ENCODE measurements at regions not wholly inside any gene's neighbourhood (a gene's known extent, or its start where the extent isn't known, plus 50 kb on each side); places are given as distances from the start of the nearest gene placed in this dataset.

- Histone ChIP-seq H3K4me1 (ENCODE audit: control insufficient read depth in 1 of 2, low read depth in 2 of 2) (no peaks in the 10 kb centered on the region), H3K36me3 (no peaks in the 10 kb centered on the region), H3K9me3 (no peaks in the 10 kb centered on the region), H3K27ac (no peak overlapping the region), H3K4me3 (no peak overlapping the region), H3K27me3 (replicated peaks; ENCODE audit: insufficient read depth) (no peaks in the 10 kb centered on the region)
- DNase-seq (ENCODE audit: low spot score) (no peak), ATAC-seq (ENCODE audit: insufficient number of reproducible peaks, low FRiP score, low read depth) (no peak)
- no peak for TF ChIP-seq CTCF (IDR thresholded peaks at IDR 0.05)
Measured at GRCh38 chr22:47325249-47325648, 562.8 kb downstream of the TBC1D22A start.

- ATAC-seq (ENCODE audit: insufficient number of reproducible peaks, low FRiP score, low read depth), result no peak
- no peaks in the 10 kb centered on the region for H3K27me3 ChIP-seq (replicated peaks; ENCODE audit: insufficient read depth)
- no peaks in the 10 kb centered on the region for H3K9me3 ChIP-seq
- no peak overlapping the region for H3K27ac ChIP-seq
- no peaks in the 10 kb centered on the region for H3K4me1 ChIP-seq (ENCODE audit: control insufficient read depth in 1 of 2, low read depth in 2 of 2)
- H3K36me3 ChIP-seq, result no peaks in the 10 kb centered on the region
- no peak for DNase-seq (ENCODE audit: low spot score)
- TF ChIP-seq CTCF (IDR thresholded peaks at IDR 0.05), result no peak
- no peak overlapping the region for H3K4me3 ChIP-seq
Measured at GRCh38 chr22:47324435-47324990, 562.1 kb downstream of the TBC1D22A start.

DNA sequence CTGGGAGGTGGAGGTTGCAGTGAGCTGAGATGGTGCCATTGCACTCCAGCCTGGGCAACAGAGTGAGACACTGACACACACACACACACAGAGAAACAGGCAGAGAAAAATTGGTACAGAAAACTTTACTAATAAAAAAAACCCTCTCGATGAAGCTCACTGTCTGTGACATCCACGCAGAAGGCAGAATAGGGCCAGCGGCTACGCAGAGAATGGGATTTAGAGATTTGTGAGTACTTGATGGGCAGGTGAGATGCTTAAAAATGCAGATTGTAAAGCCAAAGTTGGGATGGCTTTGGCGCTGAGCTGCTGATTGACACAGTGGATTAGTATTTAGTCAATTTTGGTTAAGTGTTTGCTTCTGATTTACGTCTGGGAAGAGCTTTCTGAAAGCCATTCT lies 561.1 kb downstream of the TBC1D22A start:
- H3K36me3 ChIP-seq, result no peaks in the 10 kb centered on the region
- H3K27ac ChIP-seq, result no peak overlapping the region
- no peak for TF ChIP-seq CTCF (IDR thresholded peaks at IDR 0.05)
- H3K4me3 ChIP-seq, result no peak overlapping the region
- no peaks in the 10 kb centered on the region for H3K4me1 ChIP-seq (ENCODE audit: control insufficient read depth in 1 of 2, low read depth in 2 of 2)
- no peaks in the 10 kb centered on the region for H3K9me3 ChIP-seq
- DNase-seq (ENCODE audit: low spot score) (no peak), ATAC-seq (ENCODE audit: insufficient number of reproducible peaks, low FRiP score, low read depth) (no peak)
- H3K27me3 ChIP-seq (replicated peaks; ENCODE audit: insufficient read depth), result no peaks in the 10 kb centered on the region

DNA sequence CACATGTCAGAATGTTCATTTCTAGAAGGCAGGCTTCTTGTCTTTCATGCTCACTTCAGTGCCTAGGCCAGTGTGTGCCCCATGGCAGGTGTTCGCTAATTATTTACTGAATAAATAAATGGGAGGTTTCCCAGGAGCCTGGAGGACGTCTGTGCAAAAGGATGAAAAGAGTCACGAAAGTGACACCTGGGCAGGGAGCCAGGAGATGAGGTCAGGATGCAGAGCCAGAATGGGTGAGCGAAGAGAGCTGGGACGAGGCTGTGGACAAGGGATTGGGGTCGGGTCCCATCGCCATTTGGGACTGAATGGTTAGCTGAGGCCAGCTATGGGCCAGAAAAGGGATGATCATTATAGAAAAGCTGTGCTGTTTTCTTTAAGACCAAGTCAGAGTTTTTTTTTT lies 560.4 kb downstream of the TBC1D22A start:
- H3K4me3 ChIP-seq, result no peak overlapping the region
- ATAC-seq (ENCODE audit: insufficient number of reproducible peaks, low FRiP score, low read depth), result no peak
- DNase-seq (ENCODE audit: low spot score), result no peak
- H3K27me3 ChIP-seq (replicated peaks; ENCODE audit: insufficient read depth), result no peaks in the 10 kb centered on the region
- TF ChIP-seq CTCF (IDR thresholded peaks at IDR 0.05), result no peak
- no peaks in the 10 kb centered on the region for H3K36me3 ChIP-seq
- H3K27ac ChIP-seq, result no peak overlapping the region
- H3K4me1 ChIP-seq (ENCODE audit: control insufficient read depth in 1 of 2, low read depth in 2 of 2), result no peaks in the 10 kb centered on the region
- no peaks in the 10 kb centered on the region for H3K9me3 ChIP-seq

- TF ChIP-seq CTCF (IDR thresholded peaks at IDR 0.05), result no peak
- H3K36me3 ChIP-seq, result no peaks in the 10 kb centered on the region
- no peak for ATAC-seq (ENCODE audit: insufficient number of reproducible peaks, low FRiP score, low read depth)
- no peaks in the 10 kb centered on the region for H3K4me1 ChIP-seq (ENCODE audit: control insufficient read depth in 1 of 2, low read depth in 2 of 2)
- H3K9me3 ChIP-seq, result no peaks in the 10 kb centered on the region
- no peak for DNase-seq (ENCODE audit: low spot score)
- no peak overlapping the region for H3K27ac ChIP-seq
- no peak overlapping the region for H3K4me3 ChIP-seq
- H3K27me3 ChIP-seq (replicated peaks; ENCODE audit: insufficient read depth), result no peaks in the 10 kb centered on the region
Measured at GRCh38 chr22:47320560-47320959, 558.1 kb downstream of the TBC1D22A start.
